ENCODE measurements at regions not wholly inside any gene's neighbourhood (a gene's known extent, or its start where the extent isn't known, plus 50 kb on each side); places are given as distances from the start of the nearest gene placed in this dataset.
"Not testable (repeated sequence)": the region's sequence is repeated elsewhere in the genome, so short reads cannot be mapped to it uniquely, and the experiment has no call there.

GRCh38 chr4:57324673-57325307 is 214.6 kb upstream of the IGFBP7 start:
- no peak for DNase-seq (ENCODE audit: low spot score)

GRCh38 chr4:57320849-57321248 is 210.7 kb upstream of the IGFBP7 start:
- DNase-seq (ENCODE audit: low spot score) = no peak

- DNase-seq (ENCODE audit: low spot score) = no peak
Observed at GRCh38 chr4:57320217-57320616, 210.0 kb upstream of the IGFBP7 start.

- no peak for DNase-seq (ENCODE audit: low spot score)
Observed at GRCh38 chr4:57318703-57319102, 208.5 kb upstream of the IGFBP7 start.

- DNase-seq (ENCODE audit: low spot score) = no peak
Observed at GRCh38 chr4:57314636-57315035, 204.5 kb upstream of the IGFBP7 start.

- no peak for DNase-seq (ENCODE audit: low spot score)
Observed at GRCh38 chr4:57312296-57312695, 202.1 kb upstream of the IGFBP7 start.

GRCh38 chr4:57309658-57310057 is 199.5 kb upstream of the IGFBP7 start:
- no peak for DNase-seq (ENCODE audit: low spot score)

GRCh38 chr4:57308301-57308700 is 198.1 kb upstream of the IGFBP7 start:
- no peak for DNase-seq (ENCODE audit: low spot score)

- no peak for DNase-seq (ENCODE audit: low spot score)
Observed at GRCh38 chr4:57305836-57306235, 195.7 kb upstream of the IGFBP7 start.

GRCh38 chr4:57303012-57303751 is 193.0 kb upstream of the IGFBP7 start:
- DNase-seq (ENCODE audit: low spot score) = no peak

GRCh38 chr4:57300300-57300699 is 190.1 kb upstream of the IGFBP7 start:
- DNase-seq (ENCODE audit: low spot score) = not testable (repeated sequence)

- DNase-seq (ENCODE audit: low spot score) = no peak
Observed at GRCh38 chr4:57291911-57292310, 181.7 kb upstream of the IGFBP7 start.

- no peak for DNase-seq (ENCODE audit: low spot score)
Observed at GRCh38 chr4:57287687-57288604, 177.8 kb upstream of the IGFBP7 start.

- DNase-seq (ENCODE audit: low spot score) = no peak
Observed at GRCh38 chr4:57282933-57283310, 172.7 kb upstream of the IGFBP7 start.

- DNase-seq (ENCODE audit: low spot score) = no peak
Observed at GRCh38 chr4:57280481-57280880, 170.3 kb upstream of the IGFBP7 start.

- DNase-seq (ENCODE audit: low spot score) = no peak
Observed at GRCh38 chr4:57278780-57279179, 168.6 kb upstream of the IGFBP7 start.

- DNase-seq (ENCODE audit: low spot score) = no peak
Observed at GRCh38 chr4:57274082-57274481, 163.9 kb upstream of the IGFBP7 start.

GRCh38 chr4:57270346-57270745 is 160.2 kb upstream of the IGFBP7 start:
- DNase-seq (ENCODE audit: low spot score) = peak; percentile 70

GRCh38 chr4:57265831-57266582 is 155.8 kb upstream of the IGFBP7 start:
- no peak for DNase-seq (ENCODE audit: low spot score)

- DNase-seq (ENCODE audit: low spot score) = no peak
Observed at GRCh38 chr4:57254754-57255153, 144.6 kb upstream of the IGFBP7 start.

GRCh38 chr4:57249083-57249482 is 138.9 kb upstream of the IGFBP7 start:
- DNase-seq (ENCODE audit: low spot score) = no peak

- no peak for DNase-seq (ENCODE audit: low spot score)
Observed at GRCh38 chr4:57243076-57243475, 132.9 kb upstream of the IGFBP7 start.
